ENCODE measurements at regions not wholly inside any gene's neighbourhood (a gene's known extent, or its start where the extent isn't known, plus 50 kb on each side); places are given as distances from the start of the nearest gene placed in this dataset.

GRCh38 chr5:138655530-138656190, 80.5 kb upstream of the HSPA9 start:
- TF ChIP-seq, protein P1, sequence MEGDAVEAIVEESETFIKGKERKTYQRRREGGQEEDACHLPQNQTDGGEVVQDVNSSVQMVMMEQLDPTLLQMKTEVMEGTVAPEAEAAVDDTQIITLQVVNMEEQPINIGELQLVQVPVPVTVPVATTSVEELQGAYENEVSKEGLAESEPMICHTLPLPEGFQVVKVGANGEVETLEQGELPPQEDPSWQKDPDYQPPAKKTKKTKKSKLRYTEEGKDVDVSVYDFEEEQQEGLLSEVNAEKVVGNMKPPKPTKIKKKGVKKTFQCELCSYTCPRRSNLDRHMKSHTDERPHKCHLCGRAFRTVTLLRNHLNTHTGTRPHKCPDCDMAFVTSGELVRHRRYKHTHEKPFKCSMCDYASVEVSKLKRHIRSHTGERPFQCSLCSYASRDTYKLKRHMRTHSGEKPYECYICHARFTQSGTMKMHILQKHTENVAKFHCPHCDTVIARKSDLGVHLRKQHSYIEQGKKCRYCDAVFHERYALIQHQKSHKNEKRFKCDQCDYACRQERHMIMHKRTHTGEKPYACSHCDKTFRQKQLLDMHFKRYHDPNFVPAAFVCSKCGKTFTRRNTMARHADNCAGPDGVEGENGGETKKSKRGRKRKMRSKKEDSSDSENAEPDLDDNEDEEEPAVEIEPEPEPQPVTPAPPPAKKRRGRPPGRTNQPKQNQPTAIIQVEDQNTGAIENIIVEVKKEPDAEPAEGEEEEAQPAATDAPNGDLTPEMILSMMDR (IDR thresholded peaks at IDR 0.05) = no peak
- no peak for TF ChIP-seq POLR2A (IDR thresholded peaks at IDR 0.05)
